NCI-H748 (cell line): ENCODE measurements at regions not wholly inside any gene's neighbourhood (a gene's known extent, or its start where the extent isn't known, plus 50 kb on each side); places are given as distances from the start of the nearest gene placed in this dataset.

Experiments
- DNase-seq: peaks from one replicate; lab custom pipeline; 2025; ENCODE audit not compliant: unreplicated experiment; lab: John Stamatoyannopoulos, UW

DNA sequence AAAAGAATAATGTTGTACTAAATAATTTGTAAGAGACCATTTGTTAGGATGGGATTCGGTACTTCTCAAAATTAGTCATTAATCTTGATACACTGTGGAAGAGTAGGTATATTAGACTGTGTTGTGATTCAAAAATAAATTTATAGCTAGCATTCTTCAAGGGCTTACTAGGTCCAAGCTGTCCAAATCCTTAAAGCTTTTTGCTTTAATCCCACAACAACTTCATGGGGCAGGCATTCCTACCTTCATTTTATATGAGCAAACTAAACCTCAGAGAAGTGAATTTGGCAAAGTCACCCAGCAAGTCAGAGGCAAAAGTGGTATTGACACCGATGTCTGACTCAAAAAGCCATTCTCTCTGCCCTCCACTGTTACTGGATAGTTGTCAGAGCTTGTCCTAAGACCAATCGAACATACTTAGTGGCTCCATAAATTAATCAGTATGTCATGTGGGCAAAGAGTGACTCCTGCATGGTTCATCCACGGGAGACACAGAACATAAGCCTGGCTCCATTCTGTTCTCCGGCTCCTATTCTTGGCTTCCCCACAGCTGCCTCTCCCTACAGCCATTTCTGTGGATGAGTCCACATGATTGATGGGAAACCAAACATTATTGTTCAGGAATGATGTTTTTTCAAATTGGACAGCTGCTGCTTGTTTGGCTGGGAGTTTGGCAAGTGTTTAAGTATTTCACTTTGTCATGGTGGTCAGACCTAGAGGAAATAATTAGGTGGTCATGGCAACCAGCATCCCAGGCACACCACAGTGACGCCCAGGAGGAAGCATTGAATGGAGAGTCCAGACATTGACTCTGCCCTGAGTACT lies 133.4 kb upstream of the FGGY start:
- peak; percentile 95 for DNase-seq

DNA sequence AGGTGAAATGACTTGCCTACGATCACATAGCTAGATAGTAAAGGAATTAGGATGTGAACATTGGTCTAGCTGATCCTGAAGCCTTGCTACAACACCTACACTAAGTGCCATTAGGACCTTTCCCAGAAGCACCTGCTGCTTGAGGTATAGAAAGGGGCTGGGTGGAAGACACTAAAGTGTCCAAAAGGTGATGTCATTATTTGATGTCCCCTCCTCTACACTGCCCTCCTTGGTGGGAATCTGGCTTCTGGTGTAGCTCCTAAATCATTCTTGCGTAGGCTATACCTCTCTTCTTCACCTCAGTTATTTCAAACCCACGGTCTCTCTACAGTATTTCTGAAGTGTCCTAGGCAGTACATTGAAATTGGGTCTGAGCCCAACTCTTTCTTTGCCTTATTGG lies 132.5 kb upstream of the FGGY start:
- DNase-seq: no peak

DNA sequence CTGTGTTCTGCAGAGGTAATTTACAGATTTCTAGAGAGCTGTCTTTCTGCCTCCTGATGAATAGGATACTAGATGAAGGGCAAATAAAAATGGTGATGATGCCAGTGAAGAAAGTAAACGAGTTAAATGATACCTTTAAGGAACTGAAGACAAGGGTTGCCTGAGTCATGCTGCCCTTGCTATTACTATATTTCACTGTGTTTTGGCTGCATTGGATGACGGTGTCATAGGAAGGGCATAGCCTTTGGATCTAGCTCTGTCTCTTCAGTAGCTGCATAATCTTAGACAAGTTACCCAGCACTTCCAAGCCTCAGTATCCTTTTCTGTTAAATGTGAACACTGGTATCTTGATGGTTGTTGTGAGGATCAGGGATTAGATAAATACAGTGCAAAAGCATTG lies 131.5 kb upstream of the FGGY start:
- no peak for DNase-seq

DNA sequence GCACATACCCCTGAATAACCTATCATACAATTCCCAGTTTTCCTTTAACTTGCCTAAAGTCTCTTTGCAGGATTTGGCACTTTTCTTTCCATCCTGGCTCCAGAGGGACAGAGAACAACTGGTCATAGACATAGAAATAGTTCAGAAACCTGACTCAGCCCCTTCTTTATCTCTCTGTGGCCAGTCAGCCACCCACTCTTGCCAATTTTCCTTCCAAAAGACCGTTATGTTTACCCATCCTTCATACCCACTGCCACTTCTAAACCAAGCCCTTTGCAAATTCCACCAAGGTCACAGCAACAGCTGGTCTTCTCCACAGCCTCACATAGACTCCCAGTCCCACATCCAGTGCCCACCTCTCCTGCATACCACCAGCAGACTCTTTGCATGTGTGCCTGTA lies 127.2 kb upstream of the FGGY start:
- no peak for DNase-seq

DNA sequence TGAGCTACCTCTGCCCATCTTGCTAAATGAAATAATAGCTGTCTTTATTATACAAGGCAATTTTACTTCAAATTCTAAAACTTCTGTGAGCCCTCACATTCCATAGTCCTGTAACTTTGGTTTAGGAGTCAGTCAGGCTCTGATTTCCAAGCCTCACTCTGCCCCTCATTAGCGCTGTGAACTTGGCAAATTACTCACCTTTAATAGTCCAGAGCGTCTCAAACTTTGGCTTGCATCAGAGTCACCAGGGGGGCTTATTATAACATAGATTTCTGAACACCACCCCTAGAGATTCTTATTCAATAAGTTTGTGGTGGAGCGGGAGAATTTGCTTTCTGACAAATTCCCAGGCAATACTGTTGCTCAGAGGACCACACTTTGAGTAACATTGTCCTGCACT lies 126.2 kb upstream of the FGGY start:
- DNase-seq: no peak

DNA sequence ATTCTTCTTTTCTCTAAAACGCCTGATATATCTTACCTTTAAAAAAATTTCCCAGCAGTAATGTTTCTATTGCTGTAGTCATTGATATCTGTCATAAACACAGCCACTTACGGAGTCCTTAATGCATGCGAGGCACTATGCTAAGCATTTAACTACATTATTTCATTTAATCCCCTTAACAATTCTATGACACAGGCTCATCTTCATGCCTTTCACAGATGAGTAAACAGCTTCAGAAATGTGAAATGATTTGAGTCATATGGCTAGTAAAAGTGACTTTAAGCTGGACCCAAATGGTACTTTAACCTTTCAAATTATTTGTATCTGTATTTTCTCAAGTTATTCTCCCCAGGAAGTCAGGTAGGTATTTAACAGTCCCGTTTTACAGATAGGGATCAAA lies 125.1 kb upstream of the FGGY start:
- no peak for DNase-seq

DNA sequence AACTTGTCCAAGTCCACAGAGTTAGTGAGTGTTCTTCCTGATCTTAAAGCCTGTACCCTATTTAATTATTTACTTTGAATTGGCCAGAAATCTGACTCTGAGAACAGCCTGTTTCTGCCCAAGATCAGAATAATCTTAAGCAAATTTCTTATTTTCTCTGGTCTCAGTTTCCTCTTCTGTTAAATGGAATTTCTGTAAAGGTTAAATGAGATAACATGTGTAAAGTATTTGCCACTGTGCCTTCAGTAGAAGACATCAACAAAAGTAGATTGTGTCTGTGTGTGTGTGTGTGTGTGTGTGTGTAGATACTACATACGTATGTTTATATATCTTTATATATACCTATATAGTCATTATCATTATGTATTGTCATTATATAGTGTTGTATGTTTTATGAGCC lies 124.2 kb upstream of the FGGY start:
- no peak for DNase-seq

DNA sequence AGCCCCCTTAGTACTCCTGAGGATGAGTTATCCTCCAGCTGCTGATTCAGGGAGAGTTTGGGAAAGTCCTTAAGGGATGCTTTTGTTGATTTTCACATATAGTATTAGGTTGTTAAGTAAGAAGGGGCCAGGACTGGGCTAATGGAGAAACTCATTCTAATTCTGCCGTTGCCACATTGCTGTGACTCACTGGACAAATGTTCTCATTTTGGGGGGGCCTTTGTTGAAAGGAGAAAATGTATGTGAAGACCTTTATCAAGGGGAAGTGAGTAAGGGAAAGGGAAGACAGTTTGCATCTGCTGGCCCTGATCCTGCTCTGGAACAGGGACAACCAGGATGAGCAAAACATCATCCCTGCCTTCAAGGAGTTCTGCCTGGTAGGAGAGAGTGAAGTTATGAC lies 123.2 kb upstream of the FGGY start:
- DNase-seq: no peak

DNA sequence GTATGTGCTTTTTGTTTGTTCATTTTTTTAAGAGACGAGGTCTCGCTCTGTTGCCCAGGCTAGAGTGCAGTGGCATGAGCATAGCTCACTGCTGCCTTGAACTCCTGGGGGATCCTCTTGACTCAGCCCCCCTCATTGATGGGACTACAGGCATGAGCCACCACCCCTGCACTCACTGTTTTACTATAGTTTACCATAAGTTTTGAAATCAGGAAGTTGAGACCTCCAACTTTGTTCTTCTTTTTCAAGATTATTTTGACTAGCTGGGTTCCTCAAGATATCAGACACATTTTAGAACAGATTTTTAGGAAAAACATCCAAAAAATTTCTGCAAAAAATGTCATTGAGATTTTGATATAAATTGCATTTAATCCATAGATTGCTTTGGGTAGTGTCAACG lies 120.4 kb upstream of the FGGY start:
- no peak for DNase-seq

DNA sequence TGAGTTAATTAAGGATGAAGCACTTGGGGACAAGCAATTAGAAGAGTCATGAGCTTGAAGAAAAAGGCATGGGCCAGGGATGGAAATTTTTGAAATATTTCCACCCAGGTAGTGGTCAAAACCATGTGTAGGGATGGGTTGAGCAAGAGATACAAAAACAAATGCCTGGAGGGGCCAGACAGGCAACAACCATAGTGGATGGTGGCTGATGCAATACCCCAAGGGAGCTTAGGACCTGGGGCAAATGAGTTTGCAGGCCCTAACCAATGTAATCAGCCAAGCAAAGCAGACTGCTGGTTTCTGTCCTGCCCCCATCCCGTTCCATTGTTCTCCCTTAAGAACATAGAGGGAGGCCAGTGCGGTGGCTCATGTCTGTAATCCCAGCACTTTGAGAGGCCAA lies 119.1 kb upstream of the FGGY start:
- DNase-seq: no peak

DNA sequence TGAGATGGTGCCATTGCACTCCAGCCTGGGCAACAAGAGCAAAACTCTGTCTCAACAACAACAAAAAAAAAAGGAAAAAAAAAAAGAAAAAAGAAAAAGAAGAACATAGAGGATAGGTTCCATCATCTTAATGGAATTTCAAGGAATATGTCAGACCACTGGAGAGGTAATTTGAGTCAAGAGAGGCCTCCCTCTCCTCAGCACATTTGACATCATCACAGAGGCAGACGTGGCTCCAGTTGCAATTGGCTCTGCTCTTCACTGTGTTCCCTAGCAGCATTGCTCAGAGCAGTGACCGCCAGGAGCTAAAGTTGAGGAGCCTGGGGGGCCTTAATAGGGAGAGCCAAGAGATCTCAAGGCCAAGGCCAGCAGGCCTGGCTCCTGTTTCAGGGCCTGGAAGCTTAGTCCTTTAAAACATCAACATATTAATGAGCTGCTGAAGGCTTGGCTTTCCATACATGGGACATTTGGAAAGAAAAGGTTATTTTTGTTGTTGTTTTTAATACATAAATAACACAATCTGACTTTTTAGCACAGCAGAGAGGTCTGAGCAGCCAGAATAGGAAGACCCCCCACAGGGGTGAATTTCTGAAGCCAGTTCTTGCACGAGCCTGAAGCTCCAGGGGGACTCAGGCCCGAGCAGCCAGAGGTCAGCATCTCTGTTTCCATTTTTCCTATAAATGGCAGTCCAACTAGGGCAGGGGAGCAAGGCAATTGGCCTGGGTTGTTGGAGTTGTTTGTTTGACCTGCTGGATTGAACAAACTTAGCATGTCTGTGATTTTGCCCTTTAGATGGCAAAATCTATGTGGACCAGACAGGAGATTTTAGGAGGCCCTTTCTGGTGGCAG lies 118.3 kb upstream of the FGGY start:
- no peak for DNase-seq

DNA sequence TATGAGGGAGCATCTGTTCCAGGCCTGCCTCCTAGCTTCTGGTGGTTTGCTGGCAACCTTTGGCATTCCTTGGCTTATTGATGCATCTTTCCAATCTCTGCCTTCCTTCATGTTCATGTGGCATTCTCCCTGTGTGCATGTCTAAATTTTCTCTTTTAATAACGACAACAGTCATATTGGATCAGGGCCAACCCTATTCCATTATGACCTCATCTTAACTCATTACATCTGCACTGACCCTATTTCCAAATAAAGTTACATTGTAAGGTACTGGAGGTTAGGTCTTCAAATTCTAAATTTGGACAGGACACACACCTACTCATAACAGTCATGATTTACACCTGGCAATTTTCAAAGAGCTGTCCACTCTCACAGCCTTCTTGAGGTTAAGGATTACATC lies 117.2 kb upstream of the FGGY start:
- DNase-seq: no peak

DNA sequence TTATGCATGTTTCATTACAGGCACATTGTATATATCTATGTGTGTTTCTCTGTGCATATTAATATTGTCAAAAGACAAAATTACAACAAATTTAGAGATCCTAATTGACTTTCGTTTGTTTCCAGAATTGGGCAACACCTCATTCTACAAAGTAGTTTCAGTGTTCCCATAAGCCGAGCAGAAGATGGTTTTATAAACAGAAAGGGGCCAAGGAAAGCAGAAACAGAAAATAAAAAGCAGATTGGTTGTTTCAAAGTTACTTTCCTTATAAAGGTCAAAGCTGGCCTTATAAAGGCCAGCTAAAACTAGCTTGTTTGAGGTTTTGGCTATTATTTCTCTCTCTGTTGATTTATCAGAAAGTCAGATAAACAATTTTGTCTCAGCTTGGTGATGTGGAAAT lies 116.2 kb upstream of the FGGY start:
- no peak for DNase-seq

DNA sequence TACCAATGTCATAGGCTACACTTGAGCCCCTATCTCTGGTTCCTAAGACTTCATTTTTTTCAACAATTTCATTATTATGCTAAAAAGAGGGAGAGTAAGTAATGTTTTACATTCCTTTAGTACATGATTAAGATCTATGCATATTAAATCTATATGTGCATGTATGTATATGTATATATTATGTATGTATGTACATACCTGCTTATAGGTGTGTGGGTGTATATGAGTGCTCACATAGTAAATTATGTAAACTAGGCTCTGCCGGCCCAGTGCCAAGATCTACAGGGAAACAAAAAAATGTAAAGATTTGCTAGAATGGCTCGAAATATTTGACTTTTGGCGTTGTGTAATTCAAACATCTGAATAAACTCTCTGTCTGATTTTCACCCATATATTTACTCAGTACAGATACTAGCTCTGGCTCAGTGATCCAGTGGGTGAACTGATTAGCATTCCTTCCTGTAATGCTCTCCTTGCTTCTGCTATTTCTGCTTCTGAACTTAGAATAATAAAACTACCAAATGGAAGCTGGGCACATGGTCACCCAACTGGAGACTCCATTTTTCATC lies 113.1 kb upstream of the FGGY start:
- no peak for DNase-seq

DNA sequence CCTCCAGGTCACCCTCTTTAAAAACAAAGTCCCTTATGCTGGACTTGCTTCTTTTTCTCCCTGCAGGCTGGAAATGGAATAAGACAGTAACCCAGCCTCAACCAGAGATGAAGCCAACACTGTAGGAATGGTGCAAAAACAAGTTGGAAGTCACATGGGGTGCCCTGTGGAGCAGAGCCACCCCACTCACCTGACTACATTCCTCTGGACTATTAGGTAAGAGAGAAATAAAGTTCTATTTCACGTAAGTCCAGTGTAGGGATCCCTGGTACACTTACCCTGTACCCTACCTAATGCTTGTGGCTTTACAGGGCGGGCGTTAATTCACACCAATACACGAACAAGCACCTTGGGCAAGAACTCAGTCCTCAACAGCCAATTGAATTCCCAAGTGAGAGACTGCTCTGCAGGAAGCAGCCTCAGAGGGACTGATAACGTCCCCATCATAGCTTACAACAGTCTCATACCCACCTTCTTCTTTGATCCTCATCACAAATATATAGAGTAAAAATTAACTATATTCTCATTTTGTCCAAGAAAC lies 112.5 kb upstream of the FGGY start:
- no peak for DNase-seq

DNA sequence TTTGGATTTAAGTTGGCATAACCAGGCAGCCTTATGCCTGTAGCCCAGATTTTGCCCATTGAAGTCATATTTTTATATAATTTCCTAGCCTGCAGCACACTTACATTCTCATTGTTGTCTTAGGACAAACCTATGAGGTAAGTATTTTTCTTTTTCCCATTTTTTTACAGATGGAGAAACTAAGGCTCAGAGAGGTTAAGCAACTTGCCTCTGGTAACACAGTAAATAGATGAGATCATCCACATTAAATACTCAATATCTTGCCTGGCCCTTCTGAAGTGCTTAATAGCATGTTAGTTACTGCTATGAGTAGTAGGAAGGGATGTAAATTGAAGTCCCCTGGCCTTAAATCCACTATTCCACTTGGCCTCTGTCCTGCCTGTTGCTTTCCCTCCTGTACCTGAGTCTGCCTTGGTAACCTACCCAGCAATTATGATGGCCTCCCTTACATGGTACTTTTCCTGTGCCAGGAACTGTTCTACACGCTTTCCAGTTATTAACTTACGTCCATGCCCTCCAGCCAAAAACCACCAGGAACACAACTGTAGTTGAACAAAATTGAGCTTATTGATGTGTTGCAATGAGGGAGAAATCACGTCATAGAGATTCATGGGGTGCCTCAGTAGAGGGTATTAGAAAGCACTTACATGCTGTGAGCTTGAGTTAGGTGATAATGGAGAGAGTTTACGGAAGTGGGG lies 111.6 kb upstream of the FGGY start:
- DNase-seq: no peak

DNA sequence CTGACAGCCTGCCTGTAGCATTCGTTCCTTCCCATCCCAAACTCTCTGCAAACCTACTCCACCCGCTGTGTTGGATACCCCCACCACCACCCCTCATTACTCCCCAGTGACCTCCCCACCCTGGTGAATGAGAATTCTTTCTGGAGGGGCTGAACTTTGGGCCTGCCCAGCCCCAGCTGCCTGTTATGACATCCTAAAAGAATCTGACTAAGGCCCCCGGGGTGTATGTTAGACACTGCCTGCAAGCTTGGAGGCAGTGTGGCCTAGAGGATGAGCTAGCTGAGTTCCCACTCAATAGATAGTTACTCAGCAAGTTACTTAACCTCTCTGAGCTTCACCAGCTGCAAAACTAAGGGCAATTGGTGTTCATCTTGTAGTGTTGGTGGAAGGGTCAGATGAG lies 110.2 kb upstream of the FGGY start:
- no peak for DNase-seq

DNA sequence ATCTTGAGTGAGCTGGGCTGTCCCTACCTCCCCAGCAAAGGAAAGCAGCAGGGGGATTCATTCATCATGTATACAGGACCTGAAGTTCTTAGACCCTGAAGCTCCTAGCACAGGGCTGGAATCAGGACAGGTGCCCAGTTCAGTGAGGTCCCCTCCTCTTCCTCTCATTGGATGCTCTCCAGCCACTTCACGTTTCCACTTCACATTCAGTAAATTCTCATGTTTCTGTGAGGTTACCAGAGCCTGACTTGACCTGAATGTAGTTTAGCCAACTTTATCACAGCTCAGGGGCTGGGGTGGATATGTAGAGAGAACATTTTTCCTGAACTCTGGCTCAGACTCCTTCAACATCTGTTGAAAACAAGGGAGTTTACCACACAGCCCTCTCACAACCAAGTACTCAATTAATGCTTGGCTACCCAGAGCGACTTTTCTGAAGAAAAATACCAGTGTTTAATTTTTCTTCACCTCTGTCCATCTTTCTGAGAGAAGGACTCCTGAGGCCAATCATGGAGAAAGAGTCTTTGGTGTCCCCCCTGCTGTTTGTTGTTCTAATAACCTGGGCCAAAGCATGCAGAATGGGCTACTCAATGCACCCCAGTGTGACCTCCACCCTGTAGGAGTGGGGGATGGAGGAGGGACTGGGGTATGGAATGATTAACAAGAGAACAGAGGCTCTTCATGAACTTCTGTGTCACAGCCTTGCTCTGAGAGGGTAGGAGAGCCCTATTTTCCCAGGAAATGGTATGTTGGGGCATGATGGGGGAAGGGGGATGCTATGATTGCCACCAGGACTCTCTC lies 108.3 kb upstream of the FGGY start:
- no peak for DNase-seq

DNA sequence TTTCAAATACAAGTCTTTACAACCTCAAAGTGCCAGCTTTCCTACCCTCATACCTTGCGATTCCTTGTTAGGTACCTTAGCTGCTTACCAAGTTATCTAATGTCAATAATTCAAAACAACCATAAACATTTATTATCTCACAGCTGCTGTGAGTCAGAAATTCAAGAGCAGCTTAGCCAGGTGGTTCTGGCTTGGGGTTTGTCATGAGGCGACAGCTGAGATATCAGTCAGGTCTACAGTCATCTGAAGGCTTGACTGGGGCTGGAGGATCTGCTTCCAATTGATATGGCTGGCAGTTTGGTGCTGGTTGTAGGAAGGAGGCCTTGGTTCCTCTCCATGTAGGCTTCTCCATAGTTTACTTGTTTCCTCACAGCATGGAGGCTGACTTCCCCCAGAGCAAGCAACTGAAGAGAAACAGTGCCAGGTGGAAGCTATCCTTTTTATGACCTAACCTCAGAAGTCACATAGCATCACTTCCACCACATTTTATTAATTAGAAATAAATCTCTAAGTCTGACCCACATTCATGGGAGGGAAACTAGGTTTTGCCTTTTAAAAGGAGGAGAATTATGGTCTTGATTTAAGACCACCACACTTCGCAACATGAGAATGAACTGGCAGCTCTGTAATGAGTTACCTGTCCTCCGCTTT lies 103.3 kb upstream of the FGGY start:
- DNase-seq: no peak

DNA sequence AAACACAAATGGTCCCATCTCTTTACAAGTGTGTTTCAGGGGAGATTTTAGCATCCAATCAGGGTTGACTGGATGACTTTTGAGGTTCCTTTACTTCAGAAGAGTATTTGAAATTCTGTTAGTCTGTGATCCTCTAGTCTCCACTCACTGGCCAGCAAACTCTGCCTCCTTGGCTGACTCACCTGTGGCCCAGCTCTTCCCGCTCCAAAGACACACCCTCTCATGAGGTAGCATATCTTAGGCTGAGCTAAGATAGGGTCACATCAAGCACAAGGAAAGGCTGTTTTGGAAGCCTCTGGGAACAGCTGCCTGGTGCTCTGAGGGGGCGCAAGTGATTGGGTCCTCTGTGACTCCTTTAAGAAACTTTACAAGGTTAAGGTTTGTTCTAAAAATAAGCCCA lies 102.3 kb upstream of the FGGY start:
- no peak for DNase-seq
